Panc1 (cell line): ENCODE measurements at regions not wholly inside any gene's neighbourhood (a gene's known extent, or its start where the extent isn't known, plus 50 kb on each side); places are given as distances from the start of the nearest gene placed in this dataset.

Source experiments
- ATAC-seq: fragments of 200-7000 bp; cut with Tn5 transposase; 2 replicates; pipeline ENCODE4 v1.9.1; 2020; ENCODE audit warnings: mild to moderate bottlenecking, moderate library complexity
- BruUV-seq: library from RNA; stranded (reverse); fragments of 400-500 nt; replicated peaks from 2 replicates; lab custom pipeline; 2021; lab: Mats Ljungman, UMichigan
- CTCF ChIA-PET: fragments of 300-600 bp; sonication (Branson Sonifier 250); formaldehyde crosslinking; loops from one replicate; lab custom pipeline; 2022; ENCODE audit warnings: antibody characterized with exemption; lab: Charles Lee
- POLR2A ChIA-PET: fragments of 300-600 bp; sonication (Branson Sonifier 250); formaldehyde crosslinking; loops from one replicate; lab custom pipeline; 2022; ENCODE audit warnings: antibody characterized with exemption; lab: Charles Lee
- DNase-seq: peaks from one replicate; pipeline ENCODE4 v3.0.0-alpha.2; 2010; ENCODE audit warnings: low read depth, low spot score
- H3K27ac ChIP-seq: 2 replicates; pipeline ENCODE4 v1.5.1; 2011; ENCODE audit warnings: mild to moderate bottlenecking, low read length, inconsistent platforms
- H3K27me3 ChIP-seq: fragments of 200-500 bp; sonication (Bioruptor generic); 2 replicates; pipeline ENCODE4 v1.6.0; 2014; ENCODE audit warnings: low read length, inconsistent platforms; ENCODE audit not compliant: control insufficient read depth, insufficient read depth
- H3K36me3 ChIP-seq: fragments of 200-500 bp; sonication (Bioruptor generic); 2 replicates; pipeline ENCODE4 v1.5.1; 2014; ENCODE audit warnings: inconsistent platforms, mild to moderate bottlenecking, low read length, moderate library complexity; ENCODE audit not compliant: control insufficient read depth, insufficient read depth
- H3K4me1 ChIP-seq: 2 replicates; pipeline ENCODE4 v1.5.1; 2011; ENCODE audit warnings: inconsistent platforms, mild to moderate bottlenecking, low read length, moderate library complexity; ENCODE audit not compliant: control insufficient read depth, insufficient read depth
- H3K4me3 ChIP-seq, 2 experiments: 2 replicates each; pipeline ENCODE4 v1.5.1; 2011 to 2012; ENCODE audit warnings: low read depth in 2 of 2, low read length in 2 of 2, mild to moderate bottlenecking in 2 of 2, inconsistent platforms in 1 of 2, moderate library complexity in 1 of 2
- H3K9me3 ChIP-seq: fragments of 200-500 bp; sonication (Bioruptor generic); 2 replicates; pipeline ENCODE4 v1.5.1; 2014; ENCODE audit warnings: low read depth, mild to moderate bottlenecking, inconsistent platforms, low read length, moderate library complexity; ENCODE audit not compliant: control insufficient read depth, insufficient read depth
- POLR2AphosphoS5 ChIP-seq: IDR thresholded peaks from 2 replicates; pipeline ENCODE4 v1.6.1; 2012; ENCODE audit warnings: mild to moderate bottlenecking, low read depth, low read length, moderate library complexity
- SIN3A ChIP-seq: IDR thresholded peaks from 2 replicates; pipeline ENCODE4 v1.6.1; 2012; ENCODE audit warnings: low read depth, mild to moderate bottlenecking, low read length, moderate library complexity, borderline replicate concordance; ENCODE audit not compliant: insufficient read depth
- TCF7L2 ChIP-seq: IDR thresholded peaks from 2 replicates; pipeline ENCODE4 v1.6.1; 2011; ENCODE audit warnings: mild to moderate bottlenecking, low read depth, low read length, inconsistent platforms
- in situ Hi-C: cut with HindIII; loops from 2 replicates; pipeline ENCODE4 v1.10.0; 2016; ENCODE audit warnings: low sequenced_read_pairs, low pct_unique_long_range_greater_than_20kb
- intact Hi-C: fragments of 100-400 bp; cut with micrococcal nuclease; formaldehyde crosslinking; loops from one replicate; pipeline ENCODE4 v1.10.0; 2022; ENCODE audit not compliant: unreplicated experiment
- TF ChIP-seq, protein P1 (sequence below): fragments of 450-650 bp; IDR thresholded peaks from 2 replicates; pipeline ENCODE4 v1.5.1; 2017; ENCODE audit warnings: mild to moderate bottlenecking
- TF ChIP-seq, protein P2 (sequence below), 2 experiments: IDR thresholded peaks; 2 replicates each; pipeline ENCODE4 v1.6.1; 2011 to 2012; ENCODE audit warnings: low read depth in 2 of 2, control low read depth in 1 of 2, low read length in 1 of 2, mild to moderate bottlenecking in 1 of 2, moderate library complexity in 1 of 2; ENCODE audit not compliant: insufficient read depth in 1 of 2

DNA sequence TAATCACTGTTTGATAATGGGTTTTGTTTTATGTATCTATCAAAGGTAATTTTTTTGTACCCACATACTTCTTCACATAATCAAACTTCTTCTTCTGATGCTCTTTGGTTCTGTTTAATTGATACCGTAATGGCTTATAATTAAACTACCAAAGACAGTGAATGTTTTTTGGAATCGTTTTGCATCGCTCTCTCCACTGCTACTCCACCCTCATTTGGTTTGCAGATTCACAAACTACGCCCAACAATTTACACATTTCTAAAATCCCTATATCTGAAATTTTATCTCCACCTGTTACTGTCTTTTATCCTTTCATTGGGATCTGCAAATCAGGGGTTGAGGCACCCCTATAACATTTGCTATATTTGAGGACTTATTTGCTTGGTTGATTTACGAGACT lies 319.6 kb downstream of the RWDD3 start:
- DNase-seq (no peak), ATAC-seq (no peak)
- Histone ChIP-seq H3K4me1 (no peaks in the 10 kb centered on the region), H3K27ac (no peak overlapping the region), H3K36me3 (no peaks in the 10 kb centered on the region), H3K9me3 (no peaks in the 10 kb centered on the region), H3K27me3 (no peaks in the 10 kb centered on the region), H3K4me3 (no peak overlapping the region)
- TF ChIP-seq TCF7L2 (no peak), POLR2AphosphoS5 (no peak)
- TF ChIP-seq, protein P1, sequence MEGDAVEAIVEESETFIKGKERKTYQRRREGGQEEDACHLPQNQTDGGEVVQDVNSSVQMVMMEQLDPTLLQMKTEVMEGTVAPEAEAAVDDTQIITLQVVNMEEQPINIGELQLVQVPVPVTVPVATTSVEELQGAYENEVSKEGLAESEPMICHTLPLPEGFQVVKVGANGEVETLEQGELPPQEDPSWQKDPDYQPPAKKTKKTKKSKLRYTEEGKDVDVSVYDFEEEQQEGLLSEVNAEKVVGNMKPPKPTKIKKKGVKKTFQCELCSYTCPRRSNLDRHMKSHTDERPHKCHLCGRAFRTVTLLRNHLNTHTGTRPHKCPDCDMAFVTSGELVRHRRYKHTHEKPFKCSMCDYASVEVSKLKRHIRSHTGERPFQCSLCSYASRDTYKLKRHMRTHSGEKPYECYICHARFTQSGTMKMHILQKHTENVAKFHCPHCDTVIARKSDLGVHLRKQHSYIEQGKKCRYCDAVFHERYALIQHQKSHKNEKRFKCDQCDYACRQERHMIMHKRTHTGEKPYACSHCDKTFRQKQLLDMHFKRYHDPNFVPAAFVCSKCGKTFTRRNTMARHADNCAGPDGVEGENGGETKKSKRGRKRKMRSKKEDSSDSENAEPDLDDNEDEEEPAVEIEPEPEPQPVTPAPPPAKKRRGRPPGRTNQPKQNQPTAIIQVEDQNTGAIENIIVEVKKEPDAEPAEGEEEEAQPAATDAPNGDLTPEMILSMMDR: no peak
- TF ChIP-seq, protein P2, sequence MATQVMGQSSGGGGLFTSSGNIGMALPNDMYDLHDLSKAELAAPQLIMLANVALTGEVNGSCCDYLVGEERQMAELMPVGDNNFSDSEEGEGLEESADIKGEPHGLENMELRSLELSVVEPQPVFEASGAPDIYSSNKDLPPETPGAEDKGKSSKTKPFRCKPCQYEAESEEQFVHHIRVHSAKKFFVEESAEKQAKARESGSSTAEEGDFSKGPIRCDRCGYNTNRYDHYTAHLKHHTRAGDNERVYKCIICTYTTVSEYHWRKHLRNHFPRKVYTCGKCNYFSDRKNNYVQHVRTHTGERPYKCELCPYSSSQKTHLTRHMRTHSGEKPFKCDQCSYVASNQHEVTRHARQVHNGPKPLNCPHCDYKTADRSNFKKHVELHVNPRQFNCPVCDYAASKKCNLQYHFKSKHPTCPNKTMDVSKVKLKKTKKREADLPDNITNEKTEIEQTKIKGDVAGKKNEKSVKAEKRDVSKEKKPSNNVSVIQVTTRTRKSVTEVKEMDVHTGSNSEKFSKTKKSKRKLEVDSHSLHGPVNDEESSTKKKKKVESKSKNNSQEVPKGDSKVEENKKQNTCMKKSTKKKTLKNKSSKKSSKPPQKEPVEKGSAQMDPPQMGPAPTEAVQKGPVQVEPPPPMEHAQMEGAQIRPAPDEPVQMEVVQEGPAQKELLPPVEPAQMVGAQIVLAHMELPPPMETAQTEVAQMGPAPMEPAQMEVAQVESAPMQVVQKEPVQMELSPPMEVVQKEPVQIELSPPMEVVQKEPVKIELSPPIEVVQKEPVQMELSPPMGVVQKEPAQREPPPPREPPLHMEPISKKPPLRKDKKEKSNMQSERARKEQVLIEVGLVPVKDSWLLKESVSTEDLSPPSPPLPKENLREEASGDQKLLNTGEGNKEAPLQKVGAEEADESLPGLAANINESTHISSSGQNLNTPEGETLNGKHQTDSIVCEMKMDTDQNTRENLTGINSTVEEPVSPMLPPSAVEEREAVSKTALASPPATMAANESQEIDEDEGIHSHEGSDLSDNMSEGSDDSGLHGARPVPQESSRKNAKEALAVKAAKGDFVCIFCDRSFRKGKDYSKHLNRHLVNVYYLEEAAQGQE (IDR thresholded peaks at IDR 0.05; ENCODE audit: insufficient read depth in 1 of 2, low read depth in 2 of 2, low read length in 1 of 2): no peak
- BruUV-seq: no TSS peak
- intact Hi-C loops (no loop called here), in situ Hi-C loops (no loop called here)
- ChIA-PET CTCF (no interaction called here), POLR2A (no interaction called here)

DNA sequence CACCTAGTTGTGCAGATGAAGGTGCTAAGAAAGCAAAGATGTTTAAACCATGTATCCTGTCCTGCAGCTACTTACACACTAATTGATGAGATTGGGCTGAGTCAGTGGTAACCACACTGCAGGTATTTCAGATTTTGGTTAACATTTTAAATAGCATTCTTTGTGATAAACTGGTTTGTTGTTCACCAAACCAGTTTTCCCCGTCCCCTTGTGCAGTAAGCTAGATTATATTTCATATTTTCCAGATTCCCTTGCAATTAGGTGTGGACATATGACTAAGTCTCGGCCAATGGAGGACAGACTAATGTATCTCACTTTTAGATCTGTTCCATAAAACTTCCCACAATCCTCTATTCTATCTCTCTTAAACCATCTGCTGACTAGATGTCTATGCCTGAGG lies 320.4 kb downstream of the RWDD3 start:
- ChIA-PET CTCF (no interaction called here), POLR2A (no interaction called here)
- Histone ChIP-seq H3K27me3 (no peaks in the 10 kb centered on the region), H3K9me3 (no peaks in the 10 kb centered on the region), H3K27ac (no peak overlapping the region), H3K4me1 (no peaks in the 10 kb centered on the region), H3K36me3 (no peaks in the 10 kb centered on the region), H3K4me3 (no peak overlapping the region)
- BruUV-seq: no TSS peak
- TF ChIP-seq, protein P2 (IDR thresholded peaks at IDR 0.05; ENCODE audit: insufficient read depth in 1 of 2, low read depth in 2 of 2, low read length in 1 of 2): no peak
- TF ChIP-seq POLR2AphosphoS5 (no peak), TCF7L2 (no peak), SIN3A (no peak)
- TF ChIP-seq, protein P1: no peak
- in situ Hi-C loops: no loop called here
- no peak for ATAC-seq
- intact Hi-C loops: no loop called here
- no peak for DNase-seq
